HepG2 (cell line): ENCODE measurements at regions not wholly inside any gene's neighbourhood (a gene's known extent, or its start where the extent isn't known, plus 50 kb on each side); places are given as distances from the start of the nearest gene placed in this dataset.

Experiments used
- ATAC-seq: fragments of 200-7000 bp; cut with Tn5 transposase; 3 replicates; pipeline ENCODE4 v1.9.1; 2020; ENCODE audit warnings: mild to moderate bottlenecking, moderate library complexity
- BruUV-seq: library from RNA; stranded (reverse); fragments of 400-500 nt; replicated peaks from 2 replicates; lab custom pipeline; 2021; lab: Mats Ljungman, UMichigan
- CTCF ChIA-PET: fragments of 300-600 bp; formaldehyde crosslinking; extraction: SDS; loops from one replicate; lab custom pipeline; 2021; ENCODE audit warnings: low total read pairs, inconsistent platforms, low intra/inter-chr PET ratio; lab: Yijun Ruan, JAX
- POLR2A ChIA-PET: fragments of 350-600 bp; sonication (Branson Sonifier 250); formaldehyde crosslinking; loops from one replicate; lab custom pipeline; 2020; ENCODE audit warnings: antibody characterized with exemption, inconsistent platforms; lab: Yijun Ruan, JAX
- DNase-seq: peaks from one replicate; pipeline ENCODE4 v3.0.0-alpha.2; 2015; ENCODE audit warnings: low spot score
- FAIRE-seq: peaks from 3 replicates; lab custom pipeline; 2011; peaks lifted over from hg19 to GRCh38; lab: Jason Lieb, UNC
- H2AFZ ChIP-seq: one replicate; pipeline ENCODE4 v1.6.1; 2011; ENCODE audit warnings: low read length, inconsistent platforms
- H3K27ac ChIP-seq: fragments of 300-600 bp; 3 replicates; pipeline ENCODE4 v1.8.0; 2011; ENCODE audit warnings: mixed run types, mild to moderate bottlenecking, mixed read lengths, low read length, inconsistent platforms; ENCODE audit not compliant: insufficient read depth; ENCODE audit errors: extremely low read length
- H3K27me3 ChIP-seq, 2 experiments: fragments of 200-600 bp in 1 of 2; 2 replicates in 1 of 2; 3 replicates in 1 of 2; pipeline versions ENCODE4 v1.6.0 to v1.8.0; 2011; ENCODE audit warnings: low read length in 2 of 2, mild to moderate bottlenecking in 2 of 2, moderate library complexity in 2 of 2, inconsistent platforms in 1 of 2; ENCODE audit not compliant: insufficient read depth in 2 of 2, control insufficient read depth in 1 of 2
- H3K36me3 ChIP-seq, 2 experiments: fragments of 200-600 bp in 1 of 2; replicated peaks in 1 of 2; 2 replicates in 1 of 2; 3 replicates in 1 of 2; pipeline versions ENCODE4 v1.5.1 to v1.8.0; 2011; ENCODE audit warnings: low read length in 2 of 2, inconsistent platforms in 1 of 2; ENCODE audit not compliant: insufficient read depth in 2 of 2, control insufficient read depth in 1 of 2
- H3K4me1 ChIP-seq: 2 replicates; pipeline ENCODE4 v1.5.1; 2012; ENCODE audit warnings: low read length, inconsistent platforms; ENCODE audit not compliant: insufficient read depth
- H3K4me2 ChIP-seq: 2 replicates; pipeline ENCODE4 v1.6.0; 2011; ENCODE audit warnings: low read depth, low read length, inconsistent platforms
- H3K4me3 ChIP-seq, 3 experiments: fragments of 200-600 bp in 1 of 3; sonication (generic), shearing (Covaris generic) in 1 of 3; replicated peaks in 1 of 3; 2 replicates each; pipeline ENCODE4 v1.5.1; 2011 to 2016; ENCODE audit warnings: low read length in 3 of 3, inconsistent platforms in 2 of 3, low read depth in 2 of 3, mild to moderate bottlenecking in 2 of 3, control low read depth in 1 of 3, mixed read lengths in 1 of 3; ENCODE audit not compliant: insufficient read depth in 1 of 3
- H3K79me2 ChIP-seq: one replicate; pipeline ENCODE4 v1.6.1; 2011; ENCODE audit warnings: low read length, inconsistent platforms; ENCODE audit not compliant: insufficient read depth
- H3K9ac ChIP-seq: 2 replicates; pipeline ENCODE4 v1.6.0; 2011; ENCODE audit warnings: mild to moderate bottlenecking, low read depth, low read length, inconsistent platforms; ENCODE audit not compliant: insufficient read depth
- H3K9me3 ChIP-seq: 2 replicates; pipeline ENCODE4 v1.5.1; 2012; ENCODE audit warnings: mild to moderate bottlenecking, low read length
- H4K20me1 ChIP-seq: 2 replicates; pipeline ENCODE4 v1.6.0; 2011; ENCODE audit warnings: inconsistent platforms, mild to moderate bottlenecking, low read length, moderate library complexity; ENCODE audit not compliant: insufficient read depth
- ELF1 ChIP-seq: sonication (generic); formaldehyde crosslinking; IDR thresholded peaks from 2 replicates; pipeline ENCODE4 v1.4.0; 2020; ENCODE audit warnings: missing genetic modification reagents
- HMG20A ChIP-seq: IDR thresholded peaks from 2 replicates; pipeline ENCODE4 v1.6.1; 2016; ENCODE audit warnings: borderline replicate concordance
- NPAS2 ChIP-seq: sonication (generic); formaldehyde crosslinking; IDR thresholded peaks from 2 replicates; pipeline ENCODE4 v1.8.0; 2022; ENCODE audit warnings: mild to moderate bottlenecking, missing genetic modification reagents, borderline replicate concordance
- RBM22 ChIP-seq: fragments of 200-400 bp; formaldehyde crosslinking; optimal IDR thresholded peaks from 2 replicates; pipeline ENCODE3; 2017; ENCODE audit warnings: mild to moderate bottlenecking, low read length, moderate library complexity
- TBX3 ChIP-seq: fragments of 450-650 bp; IDR thresholded peaks from 2 replicates; pipeline ENCODE4 v1.6.1; 2017; ENCODE audit warnings: antibody characterized with exemption, mild to moderate bottlenecking, inconsistent platforms, borderline replicate concordance
- THAP11 ChIP-seq: IDR thresholded peaks from 2 replicates; pipeline ENCODE4 v1.6.1; 2016; ENCODE audit warnings: missing biosample characterization, missing genetic modification reagents
- ZNF12 ChIP-seq: sonication (generic); formaldehyde crosslinking; IDR thresholded peaks from 2 replicates; pipeline ENCODE4 v1.5.0; 2020; ENCODE audit warnings: missing genetic modification reagents
- ZNF672 ChIP-seq: sonication (generic); formaldehyde crosslinking; IDR thresholded peaks from 2 replicates; pipeline ENCODE4 v1.8.1; 2022; ENCODE audit warnings: missing genetic modification reagents
- WGBS: methylation state at CpG from one replicate; pipeline ENCODE4 v1.1.6; 2017; ENCODE audit warnings: low lambda C conversion rate; 5-methylcytosine and 5-hydroxymethylcytosine counted together
- in situ Hi-C: cut with HindIII; loops from 2 replicates; pipeline ENCODE4 v1.10.0; 2017; ENCODE audit warnings: low pct_unique_long_range_greater_than_20kb; ENCODE audit not compliant: extremely low pct_ligation_motif_present
- intact Hi-C: fragments of 100-400 bp; cut with micrococcal nuclease; formaldehyde crosslinking; loops from one replicate; pipeline ENCODE4 v1.10.0; 2022; ENCODE audit not compliant: unreplicated experiment
- TF ChIP-seq, protein P1 (sequence below): sonication (generic); formaldehyde crosslinking; IDR thresholded peaks from 2 replicates; pipeline ENCODE4 v1.9.0; 2021; ENCODE audit warnings: missing genetic modification reagents, mild to moderate bottlenecking, borderline replicate concordance
- TF ChIP-seq, protein P2 (sequence below): sonication (generic); formaldehyde crosslinking; IDR thresholded peaks from 2 replicates; pipeline ENCODE4 v1.8.1; 2023; ENCODE audit warnings: mild to moderate bottlenecking, inconsistent platforms, moderate library complexity, missing genetic modification reagents, borderline replicate concordance
- TF ChIP-seq, protein P3 (sequence below): sonication (generic); formaldehyde crosslinking; IDR thresholded peaks from 2 replicates; pipeline ENCODE4 v1.5.0; 2020; ENCODE audit warnings: mild to moderate bottlenecking, missing genetic modification reagents, borderline replicate concordance
- TF ChIP-seq, protein P4 (sequence below): sonication (generic); formaldehyde crosslinking; IDR thresholded peaks from 2 replicates; pipeline ENCODE4 v1.8.0; 2022; ENCODE audit warnings: missing genetic modification reagents, mild to moderate bottlenecking, inconsistent platforms, borderline replicate concordance
- TF ChIP-seq, protein P5 (sequence below): sonication (generic); formaldehyde crosslinking; IDR thresholded peaks from 2 replicates; pipeline ENCODE4 v1.8.0; 2022; ENCODE audit warnings: missing genetic modification reagents, mild to moderate bottlenecking, borderline replicate concordance

DNA sequence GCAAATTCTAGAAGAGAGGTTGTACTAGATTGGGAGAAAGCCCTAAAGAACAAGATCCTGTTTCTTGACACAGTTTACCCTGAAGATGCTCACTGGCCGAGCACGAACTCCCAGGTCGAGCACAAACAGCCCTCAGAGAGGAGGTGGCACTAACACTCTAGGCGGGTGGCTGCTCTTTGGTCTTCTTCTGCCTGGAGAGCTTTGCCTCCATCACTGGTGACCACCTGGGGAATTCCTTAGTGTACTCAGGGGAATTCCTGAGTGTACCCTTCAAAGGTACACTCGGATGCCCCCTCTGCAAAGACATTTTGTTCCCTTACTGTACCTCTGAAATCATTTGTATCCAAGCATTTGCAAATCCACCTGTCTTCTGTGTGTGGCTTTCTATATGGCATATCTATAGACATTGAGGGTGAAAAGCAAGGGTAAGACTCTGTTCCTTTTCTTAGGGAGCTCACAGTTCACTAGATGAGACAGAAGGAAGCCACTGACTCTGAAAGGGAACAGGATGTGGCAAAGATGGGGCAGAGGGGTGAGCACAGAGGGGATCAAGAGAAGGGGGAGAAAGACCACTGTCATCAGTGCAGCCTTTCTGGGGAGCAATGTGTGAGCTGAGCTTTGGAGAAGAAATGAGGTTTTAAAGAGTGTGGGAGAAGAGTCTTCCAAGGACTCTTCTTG, 124.3 kb downstream of the GPCPD1 start (continued):
- TF ChIP-seq NPAS2 (CRISPR knock-in tag) (no peak), ZNF12 (no peak)

DNA sequence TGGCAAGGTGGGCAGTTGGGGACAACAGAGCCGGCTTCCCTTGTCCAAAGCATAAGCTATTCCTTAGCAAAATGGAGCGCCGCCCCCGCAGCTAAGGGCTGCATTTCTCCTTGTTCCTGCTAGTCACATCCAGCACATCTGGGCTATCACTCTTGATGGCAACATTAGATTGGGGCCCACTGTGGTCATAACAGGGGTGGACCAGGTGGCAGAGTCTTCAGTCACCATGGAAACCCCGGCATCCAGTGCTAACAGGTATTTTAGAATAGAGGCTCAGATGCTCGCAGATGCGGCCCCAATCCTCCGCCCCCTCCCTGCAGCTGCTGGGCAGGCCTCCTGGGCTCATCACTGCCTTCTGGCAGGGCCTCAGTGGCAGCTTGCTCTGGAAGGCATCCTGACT, 125.9 kb downstream of the GPCPD1 start:
- CTCF ChIA-PET: no interaction called here
- in situ Hi-C loops: no loop called here
- H2AFZ ChIP-seq: no peak overlapping the region
- H3K27ac ChIP-seq: no peak overlapping the region
- FAIRE-seq: no peak
- no peaks in the 10 kb centered on the region for H3K9me3 ChIP-seq
- peaks cover 19 to 75% of the 10 kb centered on the region in 2 experiments for H3K27me3 ChIP-seq
- no peak overlapping the region for H3K9ac ChIP-seq
- H3K4me2 ChIP-seq: no peak overlapping the region
- no peaks in the 10 kb centered on the region for H3K36me3 ChIP-seq
- no peak for ATAC-seq
- no peaks in the 10 kb centered on the region for H3K79me2 ChIP-seq
- no TSS peak for BruUV-seq
- no peaks in the 10 kb centered on the region for H3K4me1 ChIP-seq
- H3K4me3 ChIP-seq: no peak overlapping the region
- 12% methylated on average over 7 of the region's 8 CpGs for WGBS
- POLR2A ChIA-PET: no interaction called here
- DNase-seq: no peak
- no peaks in the 10 kb centered on the region for H4K20me1 ChIP-seq
- intact Hi-C loops: no loop called here
- no peak for TF ChIP-seq THAP11 (CRISPR knock-in tag)
- TF ChIP-seq, protein P1, sequence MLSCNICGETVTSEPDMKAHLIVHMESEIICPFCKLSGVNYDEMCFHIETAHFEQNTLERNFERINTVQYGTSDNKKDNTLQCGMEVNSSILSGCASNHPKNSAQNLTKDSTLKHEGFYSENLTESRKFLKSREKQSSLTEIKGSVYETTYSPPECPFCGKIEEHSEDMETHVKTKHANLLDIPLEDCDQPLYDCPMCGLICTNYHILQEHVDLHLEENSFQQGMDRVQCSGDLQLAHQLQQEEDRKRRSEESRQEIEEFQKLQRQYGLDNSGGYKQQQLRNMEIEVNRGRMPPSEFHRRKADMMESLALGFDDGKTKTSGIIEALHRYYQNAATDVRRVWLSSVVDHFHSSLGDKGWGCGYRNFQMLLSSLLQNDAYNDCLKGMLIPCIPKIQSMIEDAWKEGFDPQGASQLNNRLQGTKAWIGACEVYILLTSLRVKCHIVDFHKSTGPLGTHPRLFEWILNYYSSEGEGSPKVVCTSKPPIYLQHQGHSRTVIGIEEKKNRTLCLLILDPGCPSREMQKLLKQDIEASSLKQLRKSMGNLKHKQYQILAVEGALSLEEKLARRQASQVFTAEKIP (CRISPR knock-in tag): no peak
- TF ChIP-seq, protein P2, sequence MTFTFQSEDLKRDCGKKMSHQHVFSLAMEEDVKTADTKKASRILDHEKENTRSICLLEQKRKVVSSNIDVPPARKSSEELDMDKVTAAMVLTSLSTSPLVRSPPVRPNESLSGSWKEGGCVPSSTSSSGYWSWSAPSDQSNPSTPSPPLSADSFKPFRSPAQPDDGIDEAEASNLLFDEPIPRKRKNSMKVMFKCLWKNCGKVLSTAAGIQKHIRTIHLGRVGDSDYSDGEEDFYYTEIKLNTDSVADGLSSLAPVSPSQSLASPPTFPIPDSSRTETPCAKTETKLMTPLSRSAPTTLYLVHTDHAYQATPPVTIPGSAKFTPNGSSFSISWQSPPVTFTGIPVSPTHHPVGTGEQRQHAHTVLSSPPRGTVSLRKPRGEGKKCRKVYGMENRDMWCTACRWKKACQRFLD: no peak
- TF ChIP-seq, protein P3, sequence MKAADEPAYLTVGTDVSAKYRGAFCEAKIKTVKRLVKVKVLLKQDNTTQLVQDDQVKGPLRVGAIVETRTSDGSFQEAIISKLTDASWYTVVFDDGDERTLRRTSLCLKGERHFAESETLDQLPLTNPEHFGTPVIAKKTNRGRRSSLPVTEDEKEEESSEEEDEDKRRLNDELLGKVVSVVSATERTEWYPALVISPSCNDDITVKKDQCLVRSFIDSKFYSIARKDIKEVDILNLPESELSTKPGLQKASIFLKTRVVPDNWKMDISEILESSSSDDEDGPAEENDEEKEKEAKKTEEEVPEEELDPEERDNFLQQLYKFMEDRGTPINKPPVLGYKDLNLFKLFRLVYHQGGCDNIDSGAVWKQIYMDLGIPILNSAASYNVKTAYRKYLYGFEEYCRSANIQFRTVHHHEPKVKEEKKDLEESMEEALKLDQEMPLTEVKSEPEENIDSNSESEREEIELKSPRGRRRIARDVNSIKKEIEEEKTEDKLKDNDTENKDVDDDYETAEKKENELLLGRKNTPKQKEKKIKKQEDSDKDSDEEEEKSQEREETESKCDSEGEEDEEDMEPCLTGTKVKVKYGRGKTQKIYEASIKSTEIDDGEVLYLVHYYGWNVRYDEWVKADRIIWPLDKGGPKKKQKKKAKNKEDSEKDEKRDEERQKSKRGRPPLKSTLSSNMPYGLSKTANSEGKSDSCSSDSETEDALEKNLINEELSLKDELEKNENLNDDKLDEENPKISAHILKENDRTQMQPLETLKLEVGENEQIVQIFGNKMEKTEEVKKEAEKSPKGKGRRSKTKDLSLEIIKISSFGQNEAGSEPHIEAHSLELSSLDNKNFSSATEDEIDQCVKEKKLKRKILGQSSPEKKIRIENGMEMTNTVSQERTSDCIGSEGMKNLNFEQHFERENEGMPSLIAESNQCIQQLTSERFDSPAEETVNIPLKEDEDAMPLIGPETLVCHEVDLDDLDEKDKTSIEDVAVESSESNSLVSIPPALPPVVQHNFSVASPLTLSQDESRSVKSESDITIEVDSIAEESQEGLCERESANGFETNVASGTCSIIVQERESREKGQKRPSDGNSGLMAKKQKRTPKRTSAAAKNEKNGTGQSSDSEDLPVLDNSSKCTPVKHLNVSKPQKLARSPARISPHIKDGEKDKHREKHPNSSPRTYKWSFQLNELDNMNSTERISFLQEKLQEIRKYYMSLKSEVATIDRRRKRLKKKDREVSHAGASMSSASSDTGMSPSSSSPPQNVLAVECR (CRISPR knock-in tag): no peak
- TF ChIP-seq, protein P4, sequence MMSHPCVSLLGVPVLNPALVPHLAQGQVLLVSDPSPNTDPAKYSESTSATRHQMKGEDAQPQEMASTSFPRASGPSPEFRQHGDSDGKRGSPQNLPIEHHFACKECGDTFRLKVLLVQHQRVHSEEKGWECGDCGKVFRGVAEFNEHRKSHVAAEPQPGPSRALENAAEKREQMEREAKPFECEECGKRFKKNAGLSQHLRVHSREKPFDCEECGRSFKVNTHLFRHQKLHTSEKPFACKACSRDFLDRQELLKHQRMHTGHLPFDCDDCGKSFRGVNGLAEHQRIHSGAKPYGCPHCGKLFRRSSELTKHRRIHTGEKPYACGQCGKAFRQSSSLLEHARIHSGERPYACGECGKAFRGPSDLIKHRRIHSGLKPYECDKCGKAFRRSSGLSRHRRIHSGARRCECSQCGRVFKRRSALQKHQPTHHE: no peak
- no peak for TF ChIP-seq ELF1 (CRISPR knock-in tag)
- no peak for TF ChIP-seq HMG20A (CRISPR knock-in tag)
- no peak for TF ChIP-seq TBX3
- no peak for TF ChIP-seq ZNF672
- TF ChIP-seq, protein P5, sequence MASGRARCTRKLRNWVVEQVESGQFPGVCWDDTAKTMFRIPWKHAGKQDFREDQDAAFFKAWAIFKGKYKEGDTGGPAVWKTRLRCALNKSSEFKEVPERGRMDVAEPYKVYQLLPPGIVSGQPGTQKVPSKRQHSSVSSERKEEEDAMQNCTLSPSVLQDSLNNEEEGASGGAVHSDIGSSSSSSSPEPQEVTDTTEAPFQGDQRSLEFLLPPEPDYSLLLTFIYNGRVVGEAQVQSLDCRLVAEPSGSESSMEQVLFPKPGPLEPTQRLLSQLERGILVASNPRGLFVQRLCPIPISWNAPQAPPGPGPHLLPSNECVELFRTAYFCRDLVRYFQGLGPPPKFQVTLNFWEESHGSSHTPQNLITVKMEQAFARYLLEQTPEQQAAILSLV (CRISPR knock-in tag): no peak
- no peak for TF ChIP-seq RBM22
